Mammary epithelial cell (primary cell): ENCODE measurements at regions not wholly inside any gene's neighbourhood (a gene's known extent, or its start where the extent isn't known, plus 50 kb on each side); places are given as distances from the start of the nearest gene placed in this dataset.

Source experiments
- EZH2 ChIP-seq: IDR thresholded peaks from 2 replicates; pipeline ENCODE4 v1.6.1; 2012; ENCODE audit warnings: low read length, inconsistent platforms, borderline replicate concordance
- TF ChIP-seq, protein P1 (sequence below), 2 donors: IDR thresholded peaks in 1 of 2; conservative IDR thresholded peaks in 1 of 2; 2 replicates each; pipeline ENCODE4 v1.5.1; 2011 to 2012; ENCODE audit warnings: inconsistent platforms in 2 of 2, low read length in 2 of 2, mild to moderate bottlenecking in 2 of 2, control low read depth in 1 of 2, low read depth in 1 of 2; ENCODE audit not compliant: insufficient read depth in 1 of 2; ENCODE audit errors: extremely low read depth in 1 of 2

DNA sequence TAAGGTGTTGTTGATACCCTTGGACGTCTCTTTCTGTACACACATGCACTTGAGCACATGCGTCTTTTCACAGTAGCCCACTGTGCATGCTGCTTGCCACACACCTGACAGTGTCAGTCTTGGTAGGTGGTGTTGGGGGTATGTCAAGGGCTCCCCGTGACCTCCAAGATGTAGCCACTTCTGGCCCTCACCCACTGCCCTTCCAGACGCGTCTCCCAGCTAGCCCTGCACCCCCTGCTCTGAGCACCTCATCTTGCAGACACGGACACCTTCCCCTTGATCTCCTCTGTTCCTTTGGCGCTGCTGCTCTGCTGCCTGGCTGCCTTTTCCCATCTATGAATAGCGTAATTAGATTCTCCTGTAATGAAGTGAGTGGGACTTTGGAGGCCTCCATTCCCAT, 75.2 kb upstream of the TNS3 start:
- TF ChIP-seq EZH2, result no peak
- TF ChIP-seq, protein P1, sequence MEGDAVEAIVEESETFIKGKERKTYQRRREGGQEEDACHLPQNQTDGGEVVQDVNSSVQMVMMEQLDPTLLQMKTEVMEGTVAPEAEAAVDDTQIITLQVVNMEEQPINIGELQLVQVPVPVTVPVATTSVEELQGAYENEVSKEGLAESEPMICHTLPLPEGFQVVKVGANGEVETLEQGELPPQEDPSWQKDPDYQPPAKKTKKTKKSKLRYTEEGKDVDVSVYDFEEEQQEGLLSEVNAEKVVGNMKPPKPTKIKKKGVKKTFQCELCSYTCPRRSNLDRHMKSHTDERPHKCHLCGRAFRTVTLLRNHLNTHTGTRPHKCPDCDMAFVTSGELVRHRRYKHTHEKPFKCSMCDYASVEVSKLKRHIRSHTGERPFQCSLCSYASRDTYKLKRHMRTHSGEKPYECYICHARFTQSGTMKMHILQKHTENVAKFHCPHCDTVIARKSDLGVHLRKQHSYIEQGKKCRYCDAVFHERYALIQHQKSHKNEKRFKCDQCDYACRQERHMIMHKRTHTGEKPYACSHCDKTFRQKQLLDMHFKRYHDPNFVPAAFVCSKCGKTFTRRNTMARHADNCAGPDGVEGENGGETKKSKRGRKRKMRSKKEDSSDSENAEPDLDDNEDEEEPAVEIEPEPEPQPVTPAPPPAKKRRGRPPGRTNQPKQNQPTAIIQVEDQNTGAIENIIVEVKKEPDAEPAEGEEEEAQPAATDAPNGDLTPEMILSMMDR (conservative IDR thresholded peaks at IDR 0.05 in 1 of 2, IDR thresholded peaks at IDR 0.05 in 1 of 2; ENCODE audit: extremely low read depth in 1 of 2, insufficient read depth in 1 of 2, low read depth in 1 of 2, low read length in 2 of 2), result no peak
